Left lobe of liver (tissue), 2 donors: ENCODE measurements at regions not wholly inside any gene's neighbourhood (a gene's known extent, or its start where the extent isn't known, plus 50 kb on each side); places are given as distances from the start of the nearest gene placed in this dataset.
"Not testable (repeated sequence)": the region's sequence is repeated elsewhere in the genome, so short reads cannot be mapped to it uniquely, and the experiment has no call there.

Experiments
- ATAC-seq: fragments of 200-7000 bp; cut with Tn5 transposase; one replicate; pipeline ENCODE4 v1.9.1; 2020; ENCODE audit warnings: mild to moderate bottlenecking, moderate library complexity
- DNase-seq: peaks from one replicate; pipeline ENCODE4 v3.0.0-alpha.2; 2020; ENCODE audit warnings: low spot score
- donor health status: DM: no; HTN: no; CAD: no; lungs with moderate emphysema.
- donor health status: DM: no; HTN: yes; CAD: no.

- DNase-seq (no peak), ATAC-seq (no peak)
Measured at GRCh38 chr18:70641156-70641775, 352.4 kb downstream of the SOCS6 start.

- ATAC-seq: no peak
- no peak for DNase-seq
Measured at GRCh38 chr18:70640336-70640887, 351.6 kb downstream of the SOCS6 start.

- no peak for ATAC-seq
Measured at GRCh38 chr18:70636991-70637390, 348.1 kb downstream of the SOCS6 start.

GRCh38 chr18:70634576-70635147 is 345.8 kb downstream of the SOCS6 start:
- no peak for ATAC-seq
- DNase-seq: no peak

More at GRCh38 chr18:70636991-70637390, 348.1 kb downstream of the SOCS6 start:
- DNase-seq: no peak

- DNase-seq (no peak), ATAC-seq (no peak)
Measured at GRCh38 chr18:70627182-70627802, 338.4 kb downstream of the SOCS6 start.

GRCh38 chr18:70622622-70623419 is 334.0 kb downstream of the SOCS6 start:
- ATAC-seq (no peak), DNase-seq (no peak)

- ATAC-seq: no peak
- DNase-seq: no peak
Measured at GRCh38 chr18:70621710-70622109, 332.9 kb downstream of the SOCS6 start.

- ATAC-seq (no peak), DNase-seq (no peak)
Measured at GRCh38 chr18:70620837-70621612, 332.2 kb downstream of the SOCS6 start.

- ATAC-seq: no peak
- DNase-seq: no peak
Measured at GRCh38 chr18:70617020-70617763, 328.3 kb downstream of the SOCS6 start.

- no peak for DNase-seq
- no peak for ATAC-seq
Measured at GRCh38 chr18:70600225-70600925, 311.5 kb downstream of the SOCS6 start.

GRCh38 chr18:70598406-70598805 is 309.6 kb downstream of the SOCS6 start:
- DNase-seq (no peak), ATAC-seq (no peak)

- DNase-seq: no peak
- ATAC-seq: no peak
Measured at GRCh38 chr18:70582981-70583380, 294.1 kb downstream of the SOCS6 start.

- DNase-seq (no peak), ATAC-seq (no peak)
Measured at GRCh38 chr18:70578480-70578879, 289.6 kb downstream of the SOCS6 start.

GRCh38 chr18:70577023-70577420 is 288.2 kb downstream of the SOCS6 start:
- ATAC-seq (no peak), DNase-seq (no peak)

- ATAC-seq (no peak), DNase-seq (no peak)
Measured at GRCh38 chr18:70576276-70577022, 287.6 kb downstream of the SOCS6 start.

- ATAC-seq: not testable (repeated sequence)
Measured at GRCh38 chr18:70574951-70575350, 286.1 kb downstream of the SOCS6 start.

GRCh38 chr18:70569647-70570046 is 280.8 kb downstream of the SOCS6 start:
- not testable (repeated sequence) for ATAC-seq, DNase-seq

More at GRCh38 chr18:70574951-70575350, 286.1 kb downstream of the SOCS6 start:
- DNase-seq: not testable (repeated sequence)

- ATAC-seq (no peak), DNase-seq (no peak)
Measured at GRCh38 chr18:70559446-70559845, 270.6 kb downstream of the SOCS6 start.
